ENCODE measurements at regions not wholly inside any gene's neighbourhood (a gene's known extent, or its start where the extent isn't known, plus 50 kb on each side); places are given as distances from the start of the nearest gene placed in this dataset.

- Histone ChIP-seq H3K4me1 (no peaks in the 10 kb centered on the region), H3K27me3 (no peaks in the 10 kb centered on the region), H3K27ac (no peak overlapping the region), H3K9me3 (no peaks in the 10 kb centered on the region), H3K36me3 (no peaks in the 10 kb centered on the region), H3K4me3 (replicated peaks in 1 of 3) (no peak overlapping the region)
- intact Hi-C loops (cut with DNase I) = no loop called here
- no peak for DNase-seq
- TF ChIP-seq, protein P1, sequence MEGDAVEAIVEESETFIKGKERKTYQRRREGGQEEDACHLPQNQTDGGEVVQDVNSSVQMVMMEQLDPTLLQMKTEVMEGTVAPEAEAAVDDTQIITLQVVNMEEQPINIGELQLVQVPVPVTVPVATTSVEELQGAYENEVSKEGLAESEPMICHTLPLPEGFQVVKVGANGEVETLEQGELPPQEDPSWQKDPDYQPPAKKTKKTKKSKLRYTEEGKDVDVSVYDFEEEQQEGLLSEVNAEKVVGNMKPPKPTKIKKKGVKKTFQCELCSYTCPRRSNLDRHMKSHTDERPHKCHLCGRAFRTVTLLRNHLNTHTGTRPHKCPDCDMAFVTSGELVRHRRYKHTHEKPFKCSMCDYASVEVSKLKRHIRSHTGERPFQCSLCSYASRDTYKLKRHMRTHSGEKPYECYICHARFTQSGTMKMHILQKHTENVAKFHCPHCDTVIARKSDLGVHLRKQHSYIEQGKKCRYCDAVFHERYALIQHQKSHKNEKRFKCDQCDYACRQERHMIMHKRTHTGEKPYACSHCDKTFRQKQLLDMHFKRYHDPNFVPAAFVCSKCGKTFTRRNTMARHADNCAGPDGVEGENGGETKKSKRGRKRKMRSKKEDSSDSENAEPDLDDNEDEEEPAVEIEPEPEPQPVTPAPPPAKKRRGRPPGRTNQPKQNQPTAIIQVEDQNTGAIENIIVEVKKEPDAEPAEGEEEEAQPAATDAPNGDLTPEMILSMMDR (IDR thresholded peaks at IDR 0.05) = no peak
- TF ChIP-seq POLR2A (IDR thresholded peaks at IDR 0.05) = no peak
- WGBS, 2 donors = 95 to 96% methylated on average over 4 of the region's 4 CpGs
Measured at GRCh38 chr5:125602184-125602583, 821.0 kb upstream of the GRAMD2B start.

DNA sequence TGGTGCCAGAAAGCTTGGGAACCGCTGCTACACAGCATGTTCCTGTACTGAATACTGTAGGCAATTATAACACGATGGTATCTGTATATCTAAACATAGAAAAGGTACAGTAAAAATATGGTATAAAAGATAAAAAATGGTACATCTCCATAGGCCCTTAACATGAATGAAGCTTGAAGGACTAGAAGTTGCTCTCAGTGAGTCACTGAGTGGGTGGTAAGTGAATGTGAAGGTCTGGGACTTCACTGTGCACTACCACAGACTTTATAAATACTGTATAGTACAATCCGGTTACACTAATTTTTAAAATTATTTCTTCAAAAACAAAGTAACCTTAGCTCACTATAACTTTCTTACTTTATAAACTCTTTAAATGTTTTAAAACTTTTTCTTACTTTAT is 819.9 kb upstream of the GRAMD2B start:
- H3K27me3 ChIP-seq = no peaks in the 10 kb centered on the region
- WGBS, 2 donors = 89 to 96% methylated on average over 3 of the region's 3 CpGs
- intact Hi-C loops (cut with DNase I) = no loop called here
- TF ChIP-seq, protein P1 (IDR thresholded peaks at IDR 0.05) = no peak
- no peak for TF ChIP-seq POLR2A (IDR thresholded peaks at IDR 0.05)
- no peak for DNase-seq
- H3K4me1 ChIP-seq = no peaks in the 10 kb centered on the region
- H3K9me3 ChIP-seq = no peaks in the 10 kb centered on the region
- H3K4me3 ChIP-seq (replicated peaks in 1 of 3) = no peak overlapping the region
- H3K27ac ChIP-seq = no peak overlapping the region
- H3K36me3 ChIP-seq = no peaks in the 10 kb centered on the region

GRCh38 chr5:125604104-125604503 is 819.1 kb upstream of the GRAMD2B start:
- no peaks in the 10 kb centered on the region for H3K27me3 ChIP-seq
- no peak overlapping the region for H3K4me3 ChIP-seq (replicated peaks in 1 of 3)
- no peaks in the 10 kb centered on the region for H3K9me3 ChIP-seq
- TF ChIP-seq POLR2A (IDR thresholded peaks at IDR 0.05) = no peak
- TF ChIP-seq, protein P1 (IDR thresholded peaks at IDR 0.05) = no peak
- no peaks in the 10 kb centered on the region for H3K36me3 ChIP-seq
- H3K27ac ChIP-seq = no peak overlapping the region
- intact Hi-C loops (cut with DNase I) = no loop called here
- H3K4me1 ChIP-seq = no peaks in the 10 kb centered on the region
- no peak for DNase-seq
- 93 to 96% methylated on average over 3 of the region's 3 CpGs for WGBS, 2 donors

DNA sequence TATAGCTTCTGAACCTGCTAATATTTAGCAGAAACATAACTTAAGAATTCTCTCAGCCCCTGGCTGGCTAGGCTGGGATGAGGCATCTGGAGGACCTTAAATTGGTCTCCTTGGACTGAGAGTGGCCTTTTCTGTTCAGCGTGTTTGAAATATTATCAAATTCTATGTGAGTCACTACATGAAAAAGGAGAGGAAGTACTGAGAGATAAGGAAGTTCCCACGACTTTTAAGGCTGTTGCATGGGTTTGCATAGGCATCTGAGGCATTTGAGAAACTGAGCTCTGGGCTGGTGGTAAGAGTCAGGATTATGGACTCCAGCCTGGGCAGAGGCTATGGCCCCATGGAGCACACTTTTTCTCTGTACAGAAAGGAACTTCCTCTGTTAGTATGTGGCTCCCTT is 816.2 kb upstream of the GRAMD2B start:
- Histone ChIP-seq H3K27ac (no peak overlapping the region), H3K9me3 (no peaks in the 10 kb centered on the region), H3K4me3 (replicated peaks in 1 of 3) (no peak overlapping the region), H3K4me1 (no peaks in the 10 kb centered on the region), H3K27me3 (no peaks in the 10 kb centered on the region), H3K36me3 (no peaks in the 10 kb centered on the region)
- intact Hi-C loops (cut with DNase I) = no loop called here
- 80 to 83% methylated on average over 2 of the region's 2 CpGs for WGBS, 2 donors
- TF ChIP-seq POLR2A (IDR thresholded peaks at IDR 0.05) = no peak
- TF ChIP-seq, protein P1 (IDR thresholded peaks at IDR 0.05) = no peak
- DNase-seq = no peak

- 90 to 94% methylated on average over 1 of the region's 1 CpG for WGBS, 2 donors
- no peaks in the 10 kb centered on the region for H3K36me3 ChIP-seq
- no peaks in the 10 kb centered on the region for H3K4me1 ChIP-seq
- intact Hi-C loops (cut with DNase I) = no loop called here
- no peak overlapping the region for H3K4me3 ChIP-seq (replicated peaks in 1 of 3)
- DNase-seq = no peak
- H3K9me3 ChIP-seq = no peaks in the 10 kb centered on the region
- H3K27ac ChIP-seq = no peak overlapping the region
- no peaks in the 10 kb centered on the region for H3K27me3 ChIP-seq
- TF ChIP-seq POLR2A (IDR thresholded peaks at IDR 0.05) = no peak
Measured at GRCh38 chr5:125609011-125609410, 814.2 kb upstream of the GRAMD2B start.

DNA sequence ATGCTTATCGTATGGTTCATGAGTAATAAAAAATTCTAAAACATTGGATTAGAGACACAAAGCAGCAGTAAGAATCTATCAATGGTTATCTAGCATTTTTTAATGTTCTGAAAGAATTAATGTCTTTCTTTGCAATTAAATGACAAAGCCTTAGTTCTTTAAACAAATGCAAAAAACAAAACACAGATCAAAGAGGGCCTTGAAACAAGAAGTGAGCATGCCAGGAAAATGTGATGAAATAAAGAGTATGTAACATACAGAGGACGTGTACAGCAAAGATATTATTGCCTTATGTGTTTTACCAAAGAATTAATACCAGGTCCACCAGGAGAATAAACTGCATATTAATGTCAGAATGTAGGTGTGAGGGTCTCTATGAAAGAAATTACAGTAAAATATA is 812.3 kb upstream of the GRAMD2B start:
- 83 to 87% methylated on average over 2 of the region's 2 CpGs for WGBS, 2 donors
- Histone ChIP-seq H3K9me3 (no peaks in the 10 kb centered on the region), H3K27me3 (no peaks in the 10 kb centered on the region), H3K4me3 (replicated peaks in 1 of 3) (no peak overlapping the region), H3K27ac (no peak overlapping the region), H3K36me3 (no peaks in the 10 kb centered on the region), H3K4me1 (no peaks in the 10 kb centered on the region)
- intact Hi-C loops (cut with DNase I) = no loop called here
- DNase-seq = no peak
- TF ChIP-seq, protein P1 (IDR thresholded peaks at IDR 0.05) = no peak
- no peak for TF ChIP-seq POLR2A (IDR thresholded peaks at IDR 0.05)
